ENCODE measurements at regions not wholly inside any gene's neighbourhood (a gene's known extent, or its start where the extent isn't known, plus 50 kb on each side); places are given as distances from the start of the nearest gene placed in this dataset.

- in situ Hi-C loops (cut with MboI; ENCODE audit: low pct_unique_long_range_greater_than_20kb, low sequenced_read_pairs, unreplicated experiment): loop anchor here (25.0 kb wide), 1 partner anchor 561 kb away; the partner anchor contains the start of gene TMEM30B
- TF ChIP-seq CTCF (IDR thresholded peaks at IDR 0.05; ENCODE audit: extremely low read depth, insufficient read depth, missing control alignments): no peak
- DNase-seq (ENCODE audit: low spot score): no peak
Measured at GRCh38 chr14:61847861-61848260, 85.6 kb downstream of the SNAPC1 start.

GRCh38 chr14:61854898-61855297 is 92.7 kb downstream of the SNAPC1 start:
- in situ Hi-C loops (cut with MboI; ENCODE audit: low pct_unique_long_range_greater_than_20kb, low sequenced_read_pairs, unreplicated experiment): no loop called here
- no peak for DNase-seq (ENCODE audit: low spot score)
- no peak for TF ChIP-seq CTCF (IDR thresholded peaks at IDR 0.05; ENCODE audit: extremely low read depth, insufficient read depth, missing control alignments)

- in situ Hi-C loops (cut with MboI; ENCODE audit: low pct_unique_long_range_greater_than_20kb, low sequenced_read_pairs, unreplicated experiment): no loop called here
- TF ChIP-seq CTCF (IDR thresholded peaks at IDR 0.05; ENCODE audit: extremely low read depth, insufficient read depth, missing control alignments): peak; percentile 79
- peak; percentile 81 for DNase-seq (ENCODE audit: low spot score)
Measured at GRCh38 chr14:61860294-61860918, 98.2 kb downstream of the SNAPC1 start.

- no peak for TF ChIP-seq CTCF (IDR thresholded peaks at IDR 0.05; ENCODE audit: extremely low read depth, insufficient read depth, missing control alignments)
- no peak for DNase-seq (ENCODE audit: low spot score)
- in situ Hi-C loops (cut with MboI; ENCODE audit: low pct_unique_long_range_greater_than_20kb, low sequenced_read_pairs, unreplicated experiment): no loop called here
Measured at GRCh38 chr14:61861320-61861865, 99.2 kb downstream of the SNAPC1 start.

GRCh38 chr14:61864329-61864898 is 102.2 kb downstream of the SNAPC1 start:
- TF ChIP-seq CTCF (IDR thresholded peaks at IDR 0.05; ENCODE audit: extremely low read depth, insufficient read depth, missing control alignments): no peak
- in situ Hi-C loops (cut with MboI; ENCODE audit: low pct_unique_long_range_greater_than_20kb, low sequenced_read_pairs, unreplicated experiment): no loop called here
- no peak for DNase-seq (ENCODE audit: low spot score)

GRCh38 chr14:61866932-61867920 is 105.0 kb downstream of the SNAPC1 start:
- peak; percentile 67 for DNase-seq (ENCODE audit: low spot score)
- in situ Hi-C loops (cut with MboI; ENCODE audit: low pct_unique_long_range_greater_than_20kb, low sequenced_read_pairs, unreplicated experiment): no loop called here
- no peak for TF ChIP-seq CTCF (IDR thresholded peaks at IDR 0.05; ENCODE audit: extremely low read depth, insufficient read depth, missing control alignments)

Data from GM13977 (cell line).